Astrocyte (in vitro differentiated cells and primary cell): ENCODE measurements at regions not wholly inside any gene's neighbourhood (a gene's known extent, or its start where the extent isn't known, plus 50 kb on each side); places are given as distances from the start of the nearest gene placed in this dataset.

ENCODE experiments used
- DNase-seq: peaks from one replicate; pipeline ENCODE4 v3.0.0-alpha.2; 2010; ENCODE audit warnings: low read depth
- FAIRE-seq: peaks from 2 replicates; lab custom pipeline; 2011; peaks lifted over from hg19 to GRCh38; lab: Jason Lieb, UNC
- H2AFZ ChIP-seq: 2 replicates; pipeline ENCODE4 v1.6.0; 2012; ENCODE audit warnings: low read depth, low read length, inconsistent platforms
- H3K27ac ChIP-seq: 2 replicates; pipeline ENCODE4 v1.5.1; 2011; ENCODE audit warnings: low read depth, low read length, inconsistent platforms
- H3K27me3 ChIP-seq: 2 replicates; pipeline ENCODE4 v1.6.0; 2011; ENCODE audit warnings: low read length, inconsistent platforms; ENCODE audit not compliant: insufficient read depth
- H3K36me3 ChIP-seq: 2 replicates; pipeline ENCODE4 v1.5.1; 2011; ENCODE audit warnings: low read length, inconsistent platforms; ENCODE audit not compliant: insufficient read depth
- H3K4me1 ChIP-seq: 2 replicates; pipeline ENCODE4 v1.5.1; 2011; ENCODE audit warnings: low read length, inconsistent platforms; ENCODE audit not compliant: insufficient read depth
- H3K4me2 ChIP-seq: 2 replicates; pipeline ENCODE4 v1.6.0; 2012; ENCODE audit warnings: low read length, inconsistent platforms
- H3K4me3 ChIP-seq: 2 replicates; pipeline ENCODE4 v1.5.1; 2011; ENCODE audit warnings: low read depth, mild to moderate bottlenecking, low read length, inconsistent platforms; ENCODE audit not compliant: insufficient read depth
- H3K79me2 ChIP-seq: 2 replicates; pipeline ENCODE4 v1.6.0; 2012; ENCODE audit warnings: mild to moderate bottlenecking, low read length, inconsistent platforms; ENCODE audit not compliant: insufficient read depth
- H3K9ac ChIP-seq: 2 replicates; pipeline ENCODE4 v1.6.0; 2012; ENCODE audit warnings: mild to moderate bottlenecking, low read length, inconsistent platforms
- H3K9me3 ChIP-seq: 2 replicates; pipeline ENCODE4 v1.5.1; 2012; ENCODE audit warnings: low read depth, mild to moderate bottlenecking, low read length, inconsistent platforms; ENCODE audit not compliant: insufficient read depth
- H4K20me1 ChIP-seq: 2 replicates; pipeline ENCODE4 v1.6.0; 2012; ENCODE audit warnings: low read length, inconsistent platforms; ENCODE audit not compliant: insufficient read depth
- H3K27ac Mint-ChIP-seq: one replicate; pipeline ENCODE4 v1.8.0; 2021; ENCODE audit warnings: mild to moderate bottlenecking, mixed read lengths; ENCODE audit not compliant: unreplicated experiment
- H3K27me3 Mint-ChIP-seq: one replicate; pipeline ENCODE4 v1.8.0; 2021; ENCODE audit warnings: low read depth, mixed read lengths; ENCODE audit not compliant: unreplicated experiment
- H3K36me3 Mint-ChIP-seq: one replicate; pipeline ENCODE4 v1.8.0; 2021; ENCODE audit warnings: low read depth, mixed read lengths; ENCODE audit not compliant: unreplicated experiment
- H3K4me1 Mint-ChIP-seq: one replicate; pipeline ENCODE4 v1.8.0; 2021; ENCODE audit warnings: low read depth, mixed read lengths; ENCODE audit not compliant: unreplicated experiment
- H3K4me3 Mint-ChIP-seq: one replicate; pipeline ENCODE4 v1.8.0; 2021; ENCODE audit warnings: mild to moderate bottlenecking, moderate library complexity, mixed read lengths; ENCODE audit not compliant: unreplicated experiment
- H3K9me3 Mint-ChIP-seq: one replicate; pipeline ENCODE4 v1.8.0; 2021; ENCODE audit warnings: mild to moderate bottlenecking, mixed read lengths; ENCODE audit not compliant: unreplicated experiment
- EZH2 ChIP-seq: IDR thresholded peaks from 2 replicates; pipeline ENCODE4 v1.6.1; 2012; ENCODE audit warnings: mild to moderate bottlenecking, low read length, inconsistent platforms; ENCODE audit not compliant: insufficient read depth
- TF ChIP-seq, protein P1 (sequence below): IDR thresholded peaks from 2 replicates; pipeline ENCODE4 v1.5.1; 2011; ENCODE audit warnings: low read depth, mild to moderate bottlenecking, inconsistent platforms, low read length, moderate library complexity; ENCODE audit not compliant: insufficient read depth

DNA sequence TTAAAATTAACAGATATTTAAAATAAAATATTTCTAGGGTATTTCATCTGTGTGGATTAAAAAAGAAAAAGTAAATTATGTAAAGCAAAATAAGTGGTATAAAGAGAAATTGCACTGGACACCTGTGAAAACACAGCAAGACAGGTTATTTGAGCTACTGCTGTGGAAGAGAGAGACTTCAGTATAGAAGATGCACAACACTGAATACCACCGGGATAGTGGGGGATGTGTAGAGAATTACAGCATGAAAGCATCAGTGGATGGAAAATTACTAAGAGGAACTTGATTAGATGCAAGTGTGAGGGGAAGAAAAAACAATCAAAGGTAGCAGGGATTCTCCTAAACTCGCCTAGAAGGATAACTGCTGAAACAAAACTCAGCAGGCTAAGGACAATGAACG, 1242.5 kb upstream of the GBE1 start:
- Histone ChIP-seq H3K79me2 (no peaks in the 10 kb centered on the region), H3K9me3 (no peaks in the 10 kb centered on the region), H4K20me1 (no peaks in the 10 kb centered on the region), H3K27me3 (no peaks in the 10 kb centered on the region), H3K4me3 (no peak overlapping the region), H2AFZ (no peak overlapping the region), H3K9ac (no peak overlapping the region), H3K27ac (no peak overlapping the region), H3K36me3 (no peaks in the 10 kb centered on the region), H3K4me1 (no peaks in the 10 kb centered on the region), H3K4me2 (no peak overlapping the region)
- Mint-ChIP-seq H3K4me3 (no peak overlapping the region), H3K4me1 (no peaks in the 10 kb centered on the region), H3K27ac (no peak overlapping the region), H3K9me3 (no peaks in the 10 kb centered on the region), H3K36me3 (no peaks in the 10 kb centered on the region), H3K27me3 (no peaks in the 10 kb centered on the region)
- FAIRE-seq (no peak), DNase-seq (no peak)
- TF ChIP-seq, protein P1, sequence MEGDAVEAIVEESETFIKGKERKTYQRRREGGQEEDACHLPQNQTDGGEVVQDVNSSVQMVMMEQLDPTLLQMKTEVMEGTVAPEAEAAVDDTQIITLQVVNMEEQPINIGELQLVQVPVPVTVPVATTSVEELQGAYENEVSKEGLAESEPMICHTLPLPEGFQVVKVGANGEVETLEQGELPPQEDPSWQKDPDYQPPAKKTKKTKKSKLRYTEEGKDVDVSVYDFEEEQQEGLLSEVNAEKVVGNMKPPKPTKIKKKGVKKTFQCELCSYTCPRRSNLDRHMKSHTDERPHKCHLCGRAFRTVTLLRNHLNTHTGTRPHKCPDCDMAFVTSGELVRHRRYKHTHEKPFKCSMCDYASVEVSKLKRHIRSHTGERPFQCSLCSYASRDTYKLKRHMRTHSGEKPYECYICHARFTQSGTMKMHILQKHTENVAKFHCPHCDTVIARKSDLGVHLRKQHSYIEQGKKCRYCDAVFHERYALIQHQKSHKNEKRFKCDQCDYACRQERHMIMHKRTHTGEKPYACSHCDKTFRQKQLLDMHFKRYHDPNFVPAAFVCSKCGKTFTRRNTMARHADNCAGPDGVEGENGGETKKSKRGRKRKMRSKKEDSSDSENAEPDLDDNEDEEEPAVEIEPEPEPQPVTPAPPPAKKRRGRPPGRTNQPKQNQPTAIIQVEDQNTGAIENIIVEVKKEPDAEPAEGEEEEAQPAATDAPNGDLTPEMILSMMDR: no peak
- no peak for TF ChIP-seq EZH2

DNA sequence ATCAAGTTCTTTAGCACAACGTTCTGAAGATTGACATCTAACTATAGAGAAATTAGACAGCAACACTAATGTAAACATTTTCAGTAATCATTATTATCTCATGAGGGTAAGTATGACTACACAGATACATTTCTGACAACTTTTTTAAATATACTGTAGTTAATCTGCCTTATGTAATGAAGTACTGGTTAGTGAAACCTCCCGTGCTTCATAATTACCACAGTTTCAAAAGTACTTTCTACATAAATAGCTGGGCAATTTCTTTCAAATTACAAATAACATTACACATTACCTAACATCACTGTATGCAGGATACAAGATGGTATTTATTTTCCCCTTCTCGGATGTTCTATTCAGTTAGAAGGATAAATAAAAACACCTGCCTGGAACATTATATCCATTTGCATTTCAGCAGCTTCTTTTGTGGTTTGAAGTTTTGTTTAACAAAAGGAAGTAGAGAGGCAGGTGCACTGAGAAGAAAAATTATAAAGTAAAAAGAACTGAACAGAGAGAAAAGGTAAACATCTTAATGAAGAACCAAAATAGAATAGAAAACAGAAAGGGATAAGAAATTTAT, 1241.5 kb upstream of the GBE1 start:
- H4K20me1 ChIP-seq: no peaks in the 10 kb centered on the region
- H3K27ac ChIP-seq: no peak overlapping the region
- H3K4me3 ChIP-seq: no peak overlapping the region
- DNase-seq (no peak), FAIRE-seq (no peak)
- H3K27me3 ChIP-seq: no peaks in the 10 kb centered on the region
- H3K9ac ChIP-seq: no peak overlapping the region
- H3K36me3 ChIP-seq: no peaks in the 10 kb centered on the region
- no peak overlapping the region for H3K4me3 Mint-ChIP-seq
- H3K79me2 ChIP-seq: no peaks in the 10 kb centered on the region
- H3K27me3 Mint-ChIP-seq: no peaks in the 10 kb centered on the region
- H3K9me3 Mint-ChIP-seq: no peaks in the 10 kb centered on the region
- H3K4me1 ChIP-seq: no peaks in the 10 kb centered on the region
- no peaks in the 10 kb centered on the region for H3K4me1 Mint-ChIP-seq
- no peaks in the 10 kb centered on the region for H3K9me3 ChIP-seq
- no peak overlapping the region for H2AFZ ChIP-seq
- no peak overlapping the region for H3K27ac Mint-ChIP-seq
- no peaks in the 10 kb centered on the region for H3K36me3 Mint-ChIP-seq
- TF ChIP-seq, protein P1: no peak
- TF ChIP-seq EZH2: no peak
- no peak overlapping the region for H3K4me2 ChIP-seq

DNA sequence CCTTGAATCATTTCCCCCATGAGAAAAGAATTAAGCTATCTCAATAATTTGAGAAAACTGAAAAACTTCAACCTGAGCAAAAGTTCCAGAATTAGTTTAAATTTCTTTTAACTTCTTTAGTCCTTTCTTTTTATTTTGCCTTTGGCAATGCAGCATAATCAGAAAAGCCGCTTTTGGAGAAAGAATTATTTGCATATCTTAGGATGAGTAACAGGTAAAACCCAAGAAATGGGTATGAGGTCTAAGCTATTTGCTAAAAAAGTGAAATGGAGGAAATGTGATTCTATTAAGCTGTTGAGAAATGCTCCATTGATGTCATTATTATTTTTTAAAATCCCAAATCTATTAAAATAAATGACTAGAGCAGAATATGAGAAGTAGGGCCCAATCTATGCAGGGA, 1238.3 kb upstream of the GBE1 start:
- TF ChIP-seq EZH2: no peak
- TF ChIP-seq, protein P1: no peak
- H3K4me2 ChIP-seq: no peak overlapping the region
- Mint-ChIP-seq H3K27me3 (no peaks in the 10 kb centered on the region), H3K4me1 (no peaks in the 10 kb centered on the region), H3K9me3 (peaks cover 3% of the 10 kb centered on the region), H3K36me3 (no peaks in the 10 kb centered on the region), H3K27ac (no peak overlapping the region), H3K4me3 (no peak overlapping the region)
- FAIRE-seq (no peak), DNase-seq (no peak)
- no peaks in the 10 kb centered on the region for H3K36me3 ChIP-seq
- H4K20me1 ChIP-seq: no peaks in the 10 kb centered on the region
- no peak overlapping the region for H3K27ac ChIP-seq
- H2AFZ ChIP-seq: no peak overlapping the region
- no peaks in the 10 kb centered on the region for H3K9me3 ChIP-seq
- H3K4me3 ChIP-seq: no peak overlapping the region
- no peaks in the 10 kb centered on the region for H3K79me2 ChIP-seq
- no peaks in the 10 kb centered on the region for H3K4me1 ChIP-seq
- H3K9ac ChIP-seq: no peak overlapping the region
- H3K27me3 ChIP-seq: no peaks in the 10 kb centered on the region
